ENCODE measurements at regions not wholly inside any gene's neighbourhood (a gene's known extent, or its start where the extent isn't known, plus 50 kb on each side); places are given as distances from the start of the nearest gene placed in this dataset.

DNA sequence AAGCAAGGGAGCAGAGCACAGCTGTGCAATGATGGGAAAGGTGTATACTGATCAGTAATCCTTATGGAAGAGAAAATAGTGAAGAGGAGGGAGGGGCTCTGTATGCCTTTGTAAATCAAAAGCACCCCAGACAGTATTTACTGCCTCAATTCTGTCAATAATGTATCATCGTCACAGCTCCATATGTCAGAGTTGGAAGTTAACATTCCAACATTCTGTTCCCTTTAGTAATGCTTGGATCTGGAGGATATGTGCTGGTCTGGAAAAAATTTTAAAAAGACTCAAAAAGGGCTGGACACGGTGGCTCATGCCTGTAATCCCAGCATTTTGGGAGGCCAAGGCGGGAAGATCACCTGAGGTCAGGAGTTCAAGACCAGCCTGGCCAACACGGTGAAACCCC is 310.4 kb downstream of the ACTL7B start:
- BruUV-seq (replicated peaks): no TSS peak
- no peaks in the 10 kb centered on the region for H3K36me3 ChIP-seq (ENCODE audit: control insufficient read depth in 2 of 2, extremely low read depth in 1 of 2, insufficient read depth in 2 of 2, low read length in 2 of 2)
- dilution Hi-C loops (cut with MboI; ENCODE audit: extremely low pct_ligation_motif_present, low sequenced_read_pairs): no loop called here
- TF ChIP-seq, protein P1, sequence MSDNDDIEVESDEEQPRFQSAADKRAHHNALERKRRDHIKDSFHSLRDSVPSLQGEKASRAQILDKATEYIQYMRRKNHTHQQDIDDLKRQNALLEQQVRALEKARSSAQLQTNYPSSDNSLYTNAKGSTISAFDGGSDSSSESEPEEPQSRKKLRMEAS (IDR thresholded peaks at IDR 0.05; ENCODE audit: insufficient read depth, insufficient read length): no peak
- TF ChIP-seq MYC (IDR thresholded peaks at IDR 0.05; ENCODE audit: low read depth, low read length): no peak
- no peaks in the 10 kb centered on the region for H3K9me3 ChIP-seq (replicated peaks; ENCODE audit: control insufficient read depth, insufficient read depth, low read length)
- no peak overlapping the region for H3K4me2 ChIP-seq (ENCODE audit: insufficient read depth, low read length)
- no peaks in the 10 kb centered on the region for H4K20me1 ChIP-seq (replicated peaks; ENCODE audit: control insufficient read depth, extremely low read depth, insufficient read depth, low read length)
- H3K27me3 ChIP-seq (ENCODE audit: control insufficient read depth in 2 of 2, insufficient read depth in 2 of 2, low read length in 2 of 2): no peaks in the 10 kb centered on the region
- intact Hi-C loops (cut with micrococcal nuclease): no loop called here
- H3K79me2 ChIP-seq (ENCODE audit: control insufficient read depth, insufficient read depth, low read length): no peaks in the 10 kb centered on the region
- H3K4me3 ChIP-seq (replicated peaks in 1 of 3; ENCODE audit: insufficient read depth in 1 of 3, low read depth in 1 of 3, low read length in 3 of 3): no peak overlapping the region
- ChIA-PET POLR2A (no interaction called here), CTCF (no interaction called here)
- no peak for DNase-seq (ENCODE audit: low read depth, low spot score)
- no peaks in the 10 kb centered on the region for H3K9me1 ChIP-seq (replicated peaks; ENCODE audit: control insufficient read depth, extremely low read depth, insufficient read depth, low read length)
- no peaks in the 10 kb centered on the region for H3K4me1 ChIP-seq (ENCODE audit: control insufficient read depth, extremely low read depth, insufficient read depth, low read length)
- H3K27ac ChIP-seq (ENCODE audit: insufficient read depth, low read depth, low read length): no peak overlapping the region
- H3K9ac ChIP-seq (replicated peaks; ENCODE audit: extremely low read depth, insufficient read depth, low read length): no peak overlapping the region
- no peak for FAIRE-seq
- H2AFZ ChIP-seq (ENCODE audit: low read depth, low read length): no peak overlapping the region

DNA sequence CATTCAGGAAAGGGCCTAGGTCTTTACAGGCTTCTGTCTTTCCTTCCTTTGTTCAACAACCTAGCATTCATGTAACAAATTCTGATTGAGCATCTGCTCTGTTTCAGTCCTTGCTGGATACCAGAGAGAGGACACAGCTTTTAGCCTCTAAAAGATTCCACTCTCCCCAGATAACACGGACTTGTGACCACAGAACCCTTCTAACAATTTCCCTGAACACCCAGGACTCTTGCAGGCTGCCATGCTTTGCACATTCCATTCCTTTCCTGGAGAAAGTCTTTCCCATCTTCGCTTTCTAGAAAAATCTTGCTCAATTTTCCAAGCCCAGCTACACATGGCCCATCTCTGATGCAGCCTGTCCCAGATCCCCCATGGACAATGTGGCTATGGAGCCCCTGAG is 310.9 kb downstream of the ACTL7B start:
- dilution Hi-C loops (cut with MboI; ENCODE audit: extremely low pct_ligation_motif_present, low sequenced_read_pairs) (no loop called here), intact Hi-C loops (cut with micrococcal nuclease) (no loop called here)
- POLR2A ChIA-PET: no interaction called here
- Histone ChIP-seq H3K4me1 (ENCODE audit: control insufficient read depth, extremely low read depth, insufficient read depth, low read length) (no peaks in the 10 kb centered on the region), H3K27me3 (ENCODE audit: control insufficient read depth in 2 of 2, insufficient read depth in 2 of 2, low read length in 2 of 2) (no peaks in the 10 kb centered on the region), H3K9me3 (replicated peaks; ENCODE audit: control insufficient read depth, insufficient read depth, low read length) (no peaks in the 10 kb centered on the region), H3K4me3 (replicated peaks in 1 of 3; ENCODE audit: insufficient read depth in 1 of 3, low read depth in 1 of 3, low read length in 3 of 3) (no peak overlapping the region), H3K9ac (replicated peaks; ENCODE audit: extremely low read depth, insufficient read depth, low read length) (no peak overlapping the region), H3K27ac (ENCODE audit: insufficient read depth, low read depth, low read length) (no peak overlapping the region), H3K4me2 (ENCODE audit: insufficient read depth, low read length) (no peak overlapping the region), H3K79me2 (ENCODE audit: control insufficient read depth, insufficient read depth, low read length) (no peaks in the 10 kb centered on the region), H4K20me1 (replicated peaks; ENCODE audit: control insufficient read depth, extremely low read depth, insufficient read depth, low read length) (no peaks in the 10 kb centered on the region), H3K36me3 (ENCODE audit: control insufficient read depth in 2 of 2, extremely low read depth in 1 of 2, insufficient read depth in 2 of 2, low read length in 2 of 2) (no peaks in the 10 kb centered on the region), H3K9me1 (replicated peaks; ENCODE audit: control insufficient read depth, extremely low read depth, insufficient read depth, low read length) (no peaks in the 10 kb centered on the region), H2AFZ (ENCODE audit: low read depth, low read length) (no peak overlapping the region)
- DNase-seq (ENCODE audit: low read depth, low spot score) (no peak), FAIRE-seq (no peak)
- BruUV-seq (replicated peaks): no TSS peak
- CTCF ChIA-PET: no interaction called here
- TF ChIP-seq GATA2 (IDR thresholded peaks at IDR 0.05; ENCODE audit: insufficient read depth, insufficient read length, low read depth, low read length) (no peak), EZH2 (IDR thresholded peaks at IDR 0.05; ENCODE audit: borderline replicate concordance, low read depth, low read length, severe bottlenecking) (no peak), JUN (IDR thresholded peaks at IDR 0.05; ENCODE audit: borderline replicate concordance, insufficient read depth, insufficient read length, low read depth) (no peak), POLR2A (IDR thresholded peaks at IDR 0.05; ENCODE audit: low read depth, low read length) (no peak), MYC (IDR thresholded peaks at IDR 0.05; ENCODE audit: low read depth, low read length) (no peak), FOS (IDR thresholded peaks at IDR 0.05; ENCODE audit: borderline replicate concordance, insufficient read depth, low read length) (no peak), POLR2AphosphoS5 (IDR thresholded peaks at IDR 0.05; ENCODE audit: insufficient read depth, low read depth, low read length) (no peak)
- TF ChIP-seq, protein P2, sequence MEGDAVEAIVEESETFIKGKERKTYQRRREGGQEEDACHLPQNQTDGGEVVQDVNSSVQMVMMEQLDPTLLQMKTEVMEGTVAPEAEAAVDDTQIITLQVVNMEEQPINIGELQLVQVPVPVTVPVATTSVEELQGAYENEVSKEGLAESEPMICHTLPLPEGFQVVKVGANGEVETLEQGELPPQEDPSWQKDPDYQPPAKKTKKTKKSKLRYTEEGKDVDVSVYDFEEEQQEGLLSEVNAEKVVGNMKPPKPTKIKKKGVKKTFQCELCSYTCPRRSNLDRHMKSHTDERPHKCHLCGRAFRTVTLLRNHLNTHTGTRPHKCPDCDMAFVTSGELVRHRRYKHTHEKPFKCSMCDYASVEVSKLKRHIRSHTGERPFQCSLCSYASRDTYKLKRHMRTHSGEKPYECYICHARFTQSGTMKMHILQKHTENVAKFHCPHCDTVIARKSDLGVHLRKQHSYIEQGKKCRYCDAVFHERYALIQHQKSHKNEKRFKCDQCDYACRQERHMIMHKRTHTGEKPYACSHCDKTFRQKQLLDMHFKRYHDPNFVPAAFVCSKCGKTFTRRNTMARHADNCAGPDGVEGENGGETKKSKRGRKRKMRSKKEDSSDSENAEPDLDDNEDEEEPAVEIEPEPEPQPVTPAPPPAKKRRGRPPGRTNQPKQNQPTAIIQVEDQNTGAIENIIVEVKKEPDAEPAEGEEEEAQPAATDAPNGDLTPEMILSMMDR (IDR thresholded peaks at IDR 0.05; ENCODE audit: extremely low read depth in 1 of 2, insufficient read depth in 1 of 2, low read depth in 1 of 2, low read length in 2 of 2): no peak
- TF ChIP-seq, protein P1 (IDR thresholded peaks at IDR 0.05; ENCODE audit: insufficient read depth, insufficient read length): no peak

Data from endothelial cell of umbilical vein (primary cell).